GM13976 (cell line): ENCODE measurements at regions not wholly inside any gene's neighbourhood (a gene's known extent, or its start where the extent isn't known, plus 50 kb on each side); places are given as distances from the start of the nearest gene placed in this dataset.

ENCODE experiments used
- DNase-seq: peaks from one replicate; pipeline ENCODE4 v3.0.0; 2012; ENCODE audit warnings: low spot score
- CTCF ChIP-seq: IDR thresholded peaks from 2 replicates; pipeline ENCODE4 v1.5.1; 2012; ENCODE audit warnings: borderline replicate concordance, mild to moderate bottlenecking; ENCODE audit not compliant: insufficient read depth; ENCODE audit errors: extremely low read depth, missing control alignments, control extremely low read depth
- in situ Hi-C: fragments of 300-500 bp; cut with MboI; formaldehyde crosslinking; loops from one replicate; pipeline ENCODE4 v1.12.0; 2022; ENCODE audit warnings: low sequenced_read_pairs, mixed read lengths, inconsistent platforms; ENCODE audit not compliant: unreplicated experiment

GRCh38 chr9:105828171-105828570, 133.8 kb downstream of the TMEM38B start:
- TF ChIP-seq CTCF, result no peak
- in situ Hi-C loops, result no loop called here
- DNase-seq, result no peak

GRCh38 chr9:105828596-105829213, 134.4 kb downstream of the TMEM38B start:
- DNase-seq, result no peak
- in situ Hi-C loops, result no loop called here
- no peak for TF ChIP-seq CTCF

- TF ChIP-seq CTCF, result no peak
- in situ Hi-C loops, result no loop called here
- DNase-seq, result no peak
Measured at GRCh38 chr9:105830461-105830860, 136.1 kb downstream of the TMEM38B start.

GRCh38 chr9:105832096-105832710, 137.9 kb downstream of the TMEM38B start:
- no peak for DNase-seq
- in situ Hi-C loops, result no loop called here
- no peak for TF ChIP-seq CTCF

GRCh38 chr9:105833271-105833975, 139.1 kb downstream of the TMEM38B start:
- DNase-seq, result no peak
- no peak for TF ChIP-seq CTCF
- in situ Hi-C loops, result no loop called here

GRCh38 chr9:105834404-105834803, 140.1 kb downstream of the TMEM38B start:
- TF ChIP-seq CTCF, result no peak
- in situ Hi-C loops, result no loop called here
- DNase-seq, result no peak
